D721Med (cell line): ENCODE measurements at regions not wholly inside any gene's neighbourhood (a gene's known extent, or its start where the extent isn't known, plus 50 kb on each side); places are given as distances from the start of the nearest gene placed in this dataset.
"Not testable (repeated sequence)": the region's sequence is repeated elsewhere in the genome, so short reads cannot be mapped to it uniquely, and the experiment has no call there.

Source experiments
- DNase-seq: peaks from one replicate; pipeline ENCODE4 v3.0.0; 2011; ENCODE audit warnings: low spot score; ENCODE audit not compliant: insufficient read length
- FAIRE-seq: peaks from 2 replicates; lab custom pipeline; 2011; peaks lifted over from hg19 to GRCh38; lab: Jason Lieb, UNC
- CTCF ChIP-seq: IDR thresholded peaks from 2 replicates; pipeline ENCODE4 v1.5.1; 2012; ENCODE audit warnings: mild to moderate bottlenecking, control low read depth; ENCODE audit not compliant: insufficient read depth; ENCODE audit errors: missing control alignments

- no peak for TF ChIP-seq CTCF
- DNase-seq (no peak), FAIRE-seq (no peak)
These were observed 367.5 kb downstream of the PRDM5 start for GRCh38 chr4:120555058-120555457.

GRCh38 chr4:120554086-120554485 lies 368.4 kb downstream of the PRDM5 start:
- TF ChIP-seq CTCF, result no peak
- FAIRE-seq (no peak), DNase-seq (no peak)

- FAIRE-seq, DNase-seq: not testable (repeated sequence)
These were observed 371.8 kb downstream of the PRDM5 start for GRCh38 chr4:120550624-120551220.

GRCh38 chr4:120549011-120549570 lies 373.4 kb downstream of the PRDM5 start:
- FAIRE-seq (no peak), DNase-seq (no peak)
- TF ChIP-seq CTCF, result no peak

- no peak for TF ChIP-seq CTCF
- DNase-seq (no peak), FAIRE-seq (no peak)
These were observed 377.1 kb downstream of the PRDM5 start for GRCh38 chr4:120545391-120545790.

DNA sequence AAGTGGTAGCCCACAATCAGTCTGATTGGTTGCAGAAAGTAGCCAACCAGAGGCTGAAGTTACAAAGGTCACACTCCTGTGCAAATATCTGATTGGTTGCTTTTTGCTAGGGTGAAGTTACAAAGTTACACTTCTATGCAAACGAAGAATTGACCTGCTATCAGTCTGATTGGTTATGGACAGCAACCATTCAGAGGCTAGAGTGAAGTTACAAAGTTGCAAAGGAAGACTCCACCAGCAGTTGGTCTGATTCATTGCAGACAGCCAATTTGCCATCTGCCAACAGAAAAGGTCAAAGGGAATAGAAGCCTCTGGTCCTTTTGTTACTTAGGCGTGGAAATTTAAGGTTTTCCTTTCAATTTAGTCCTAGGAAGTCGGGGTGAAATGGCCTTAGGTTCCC lies 377.7 kb downstream of the PRDM5 start:
- TF ChIP-seq CTCF, result no peak
- DNase-seq (no peak), FAIRE-seq (no peak)

- TF ChIP-seq CTCF, result no peak
- FAIRE-seq (no peak), DNase-seq (no peak)
These were observed 381.9 kb downstream of the PRDM5 start for GRCh38 chr4:120540625-120541024.

- DNase-seq (no peak), FAIRE-seq (no peak)
- no peak for TF ChIP-seq CTCF
These were observed 385.6 kb downstream of the PRDM5 start for GRCh38 chr4:120536884-120537283.
